Keratinocyte (primary cell): ENCODE measurements at regions not wholly inside any gene's neighbourhood (a gene's known extent, or its start where the extent isn't known, plus 50 kb on each side); places are given as distances from the start of the nearest gene placed in this dataset.

Experiments
- DNase-seq: peaks from one replicate; pipeline ENCODE4 v3.0.0-alpha.2; 2011; ENCODE audit warnings: low read depth, missing footprints, low spot score
- FAIRE-seq: peaks from 2 replicates; lab custom pipeline; 2011; peaks lifted over from hg19 to GRCh38; lab: Jason Lieb, UNC
- H2AFZ ChIP-seq: 2 replicates; pipeline ENCODE4 v1.6.0; 2012; ENCODE audit warnings: low read length, control low read depth, inconsistent platforms; ENCODE audit not compliant: control insufficient read depth
- H3K27ac ChIP-seq: 2 replicates; pipeline ENCODE4 v1.5.1; 2011; ENCODE audit warnings: low read length; ENCODE audit not compliant: control insufficient read depth, insufficient read depth
- H3K27me3 ChIP-seq: 3 replicates; pipeline ENCODE4 v1.6.0; 2011; ENCODE audit warnings: low read length; ENCODE audit not compliant: control insufficient read depth, insufficient read depth; ENCODE audit errors: extremely low read depth
- H3K36me3 ChIP-seq, 2 experiments: 2 replicates in 1 of 2; 3 replicates in 1 of 2; pipeline ENCODE4 v1.5.1; 2011; ENCODE audit warnings: low read length in 2 of 2, mild to moderate bottlenecking in 1 of 2; ENCODE audit not compliant: control insufficient read depth in 2 of 2, insufficient read depth in 2 of 2; ENCODE audit errors: extremely low read depth in 1 of 2
- H3K4me1 ChIP-seq: 3 replicates; pipeline ENCODE4 v1.5.1; 2011; ENCODE audit warnings: low read length; ENCODE audit not compliant: control insufficient read depth, insufficient read depth; ENCODE audit errors: extremely low read depth
- H3K4me2 ChIP-seq: 3 replicates; pipeline ENCODE4 v1.6.0; 2011; ENCODE audit warnings: low read depth, low read length; ENCODE audit not compliant: control insufficient read depth, insufficient read depth; ENCODE audit errors: extremely low read depth
- H3K4me3 ChIP-seq, 3 experiments: fragments of 200-600 bp in 1 of 3; sonication (generic) in 1 of 3; 2 replicates in 2 of 3; 3 replicates in 1 of 3; pipeline ENCODE4 v1.5.1; 2011 to 2016; ENCODE audit warnings: low read length in 3 of 3, mild to moderate bottlenecking in 3 of 3, control low read depth in 2 of 3, inconsistent platforms in 1 of 3, low read depth in 1 of 3, mixed read lengths in 1 of 3, mixed run types in 1 of 3, moderate library complexity in 1 of 3; ENCODE audit not compliant: control insufficient read depth in 2 of 3, insufficient read depth in 2 of 3; ENCODE audit errors: extremely low read depth in 1 of 3
- H3K79me2 ChIP-seq: 2 replicates; pipeline ENCODE4 v1.6.0; 2012; ENCODE audit warnings: low read length; ENCODE audit not compliant: control insufficient read depth, insufficient read depth
- H3K9ac ChIP-seq: 3 replicates; pipeline ENCODE4 v1.6.0; 2011; ENCODE audit warnings: low read length; ENCODE audit not compliant: control insufficient read depth, insufficient read depth; ENCODE audit errors: extremely low read depth
- H3K9me1 ChIP-seq: 3 replicates; pipeline ENCODE4 v1.6.0; 2011; ENCODE audit warnings: low read length; ENCODE audit not compliant: control insufficient read depth, insufficient read depth; ENCODE audit errors: extremely low read depth
- H3K9me3 ChIP-seq: 2 replicates; pipeline ENCODE4 v1.5.1; 2012; ENCODE audit warnings: low read depth, low read length; ENCODE audit not compliant: control insufficient read depth
- H4K20me1 ChIP-seq: 3 replicates; pipeline ENCODE4 v1.6.0; 2011; ENCODE audit warnings: low read length; ENCODE audit not compliant: control insufficient read depth, insufficient read depth; ENCODE audit errors: extremely low read depth
- EZH2 ChIP-seq: IDR thresholded peaks from one replicate; pipeline ENCODE4 v1.6.1; 2012; ENCODE audit warnings: inconsistent platforms, mild to moderate bottlenecking, low read length, moderate library complexity
- dilution Hi-C: fragments of 300-500 bp; cut with MboI; formaldehyde crosslinking; loops from one replicate; pipeline ENCODE4 v1.7.0; 2020; ENCODE audit warnings: low sequenced_read_pairs; ENCODE audit not compliant: extremely low pct_ligation_motif_present
- TF ChIP-seq, protein P1 (sequence below), 3 experiments: IDR thresholded peaks in 1 of 3; conservative IDR thresholded peaks in 1 of 3; optimal IDR thresholded peaks in 1 of 3; 2 replicates in 2 of 3; 3 replicates in 1 of 3; pipeline versions ENCODE3 to v1.5.1; 2011; ENCODE audit warnings: low read length in 3 of 3, mild to moderate bottlenecking in 3 of 3, moderate library complexity in 2 of 3, control low read depth in 1 of 3, inconsistent platforms in 1 of 3; ENCODE audit not compliant: insufficient read depth in 2 of 3; ENCODE audit errors: extremely low read depth in 1 of 3

DNA sequence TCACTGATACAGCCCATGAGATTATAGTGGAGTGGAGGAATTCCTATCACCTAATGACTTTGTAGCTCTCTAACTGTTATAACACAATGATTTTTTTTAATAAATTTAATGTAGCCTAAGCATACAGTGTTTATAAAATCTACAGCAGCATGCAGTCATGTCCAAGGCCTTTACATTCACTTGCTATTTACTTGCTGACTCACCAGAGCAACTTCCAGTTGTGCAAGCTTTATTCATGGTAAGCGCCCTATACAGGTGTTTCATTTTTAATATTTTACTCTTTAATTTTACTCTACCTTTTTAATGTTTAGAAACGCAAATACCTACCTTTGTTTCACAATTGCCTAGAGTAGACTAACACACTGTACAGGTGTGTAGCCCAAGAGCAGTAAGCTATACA is 1652.2 kb downstream of the BRINP3 start:
- dilution Hi-C loops: no loop called here

DNA sequence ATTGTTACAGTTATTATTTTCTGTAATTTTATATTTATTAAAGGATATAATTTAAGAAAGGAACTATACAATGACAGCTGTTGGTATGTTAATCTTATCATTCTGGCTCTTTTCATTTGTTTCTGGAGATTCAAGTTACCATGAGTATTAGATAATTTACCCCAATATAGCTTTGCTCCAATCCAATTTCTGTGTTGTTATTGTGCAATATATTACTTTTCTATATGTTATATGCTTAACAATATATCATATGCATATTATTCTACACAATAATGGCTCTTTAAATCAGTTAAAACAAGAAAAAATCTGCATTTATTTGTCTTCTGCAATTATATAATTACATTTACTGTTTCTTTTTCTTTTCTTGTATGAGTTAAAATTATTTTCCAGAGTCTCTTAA is 1650.9 kb downstream of the BRINP3 start:
- no peaks in the 10 kb centered on the region for H3K79me2 ChIP-seq
- dilution Hi-C loops: no loop called here
- H3K4me2 ChIP-seq: no peak overlapping the region
- no peak overlapping the region for H2AFZ ChIP-seq
- H3K9me3 ChIP-seq: no peaks in the 10 kb centered on the region
- no peaks in the 10 kb centered on the region for H4K20me1 ChIP-seq
- TF ChIP-seq, protein P1, sequence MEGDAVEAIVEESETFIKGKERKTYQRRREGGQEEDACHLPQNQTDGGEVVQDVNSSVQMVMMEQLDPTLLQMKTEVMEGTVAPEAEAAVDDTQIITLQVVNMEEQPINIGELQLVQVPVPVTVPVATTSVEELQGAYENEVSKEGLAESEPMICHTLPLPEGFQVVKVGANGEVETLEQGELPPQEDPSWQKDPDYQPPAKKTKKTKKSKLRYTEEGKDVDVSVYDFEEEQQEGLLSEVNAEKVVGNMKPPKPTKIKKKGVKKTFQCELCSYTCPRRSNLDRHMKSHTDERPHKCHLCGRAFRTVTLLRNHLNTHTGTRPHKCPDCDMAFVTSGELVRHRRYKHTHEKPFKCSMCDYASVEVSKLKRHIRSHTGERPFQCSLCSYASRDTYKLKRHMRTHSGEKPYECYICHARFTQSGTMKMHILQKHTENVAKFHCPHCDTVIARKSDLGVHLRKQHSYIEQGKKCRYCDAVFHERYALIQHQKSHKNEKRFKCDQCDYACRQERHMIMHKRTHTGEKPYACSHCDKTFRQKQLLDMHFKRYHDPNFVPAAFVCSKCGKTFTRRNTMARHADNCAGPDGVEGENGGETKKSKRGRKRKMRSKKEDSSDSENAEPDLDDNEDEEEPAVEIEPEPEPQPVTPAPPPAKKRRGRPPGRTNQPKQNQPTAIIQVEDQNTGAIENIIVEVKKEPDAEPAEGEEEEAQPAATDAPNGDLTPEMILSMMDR (optimal IDR thresholded peaks at IDR 0.05 in 1 of 3, IDR thresholded peaks at IDR 0.05 in 1 of 3, conservative IDR thresholded peaks at IDR 0.05 in 1 of 3; ENCODE audit: extremely low read depth in 1 of 3, insufficient read depth in 2 of 3, low read length in 3 of 3): no peak
- TF ChIP-seq EZH2: no peak
- H3K27ac ChIP-seq: no peak overlapping the region
- H3K27me3 ChIP-seq: no peaks in the 10 kb centered on the region
- no peaks in the 10 kb centered on the region for H3K36me3 ChIP-seq
- H3K9ac ChIP-seq: no peak overlapping the region
- no peak for DNase-seq
- FAIRE-seq: no peak
- H3K9me1 ChIP-seq: no peaks in the 10 kb centered on the region
- no peaks in the 10 kb centered on the region for H3K4me1 ChIP-seq
- H3K4me3 ChIP-seq: no peak overlapping the region

More for the DNA sequence above, 1652.2 kb downstream of the BRINP3 start:
- no peaks in the 10 kb centered on the region for H3K79me2 ChIP-seq
- H3K27me3 ChIP-seq: no peaks in the 10 kb centered on the region
- H3K9me3 ChIP-seq: no peaks in the 10 kb centered on the region
- no peak overlapping the region for H3K9ac ChIP-seq
- DNase-seq (no peak), FAIRE-seq (no peak)
- H3K27ac ChIP-seq: no peak overlapping the region
- TF ChIP-seq EZH2: no peak
- TF ChIP-seq, protein P1 (optimal IDR thresholded peaks at IDR 0.05 in 1 of 3, IDR thresholded peaks at IDR 0.05 in 1 of 3, conservative IDR thresholded peaks at IDR 0.05 in 1 of 3; ENCODE audit: extremely low read depth in 1 of 3, insufficient read depth in 2 of 3, low read length in 3 of 3): no peak
- no peak overlapping the region for H2AFZ ChIP-seq
- no peak overlapping the region for H3K4me3 ChIP-seq
- no peak overlapping the region for H3K4me2 ChIP-seq
- no peaks in the 10 kb centered on the region for H4K20me1 ChIP-seq
- H3K4me1 ChIP-seq: no peaks in the 10 kb centered on the region
- no peaks in the 10 kb centered on the region for H3K9me1 ChIP-seq
- H3K36me3 ChIP-seq: no peaks in the 10 kb centered on the region
